HG02943 (cell line): ENCODE measurements at regions not wholly inside any gene's neighbourhood (a gene's known extent, or its start where the extent isn't known, plus 50 kb on each side); places are given as distances from the start of the nearest gene placed in this dataset.
"Not testable (repeated sequence)": the region's sequence is repeated elsewhere in the genome, so short reads cannot be mapped to it uniquely, and the experiment has no call there.

Experiments
- ATAC-seq: cut with Tn5 transposase; IDR thresholded peaks from one replicate; pipeline ENCODE4 v1.9.1; 2021; ENCODE audit warnings: mild to moderate bottlenecking, low read depth, moderate library complexity; ENCODE audit not compliant: unreplicated experiment

DNA sequence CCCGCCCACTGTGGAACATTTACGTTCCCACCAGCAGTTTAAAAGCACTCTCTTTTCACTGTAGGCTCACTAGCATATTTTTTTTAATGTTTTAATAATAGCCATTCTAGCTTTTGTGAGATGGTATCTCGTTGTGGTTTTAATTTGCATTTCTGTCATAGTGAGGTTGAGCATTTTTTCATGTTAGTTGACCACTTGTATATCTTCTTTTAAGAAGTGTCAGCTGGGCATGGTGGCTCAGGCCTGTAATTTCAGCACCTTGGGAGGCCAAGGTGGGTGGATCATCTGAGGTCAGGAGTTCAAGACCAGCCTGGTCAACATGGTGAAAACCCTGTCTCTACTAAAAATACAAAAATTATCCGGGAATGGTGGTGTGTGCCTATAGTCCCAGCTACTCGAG, 781.7 kb upstream of the SLIT2 start:
- ATAC-seq, result not testable (repeated sequence)

DNA sequence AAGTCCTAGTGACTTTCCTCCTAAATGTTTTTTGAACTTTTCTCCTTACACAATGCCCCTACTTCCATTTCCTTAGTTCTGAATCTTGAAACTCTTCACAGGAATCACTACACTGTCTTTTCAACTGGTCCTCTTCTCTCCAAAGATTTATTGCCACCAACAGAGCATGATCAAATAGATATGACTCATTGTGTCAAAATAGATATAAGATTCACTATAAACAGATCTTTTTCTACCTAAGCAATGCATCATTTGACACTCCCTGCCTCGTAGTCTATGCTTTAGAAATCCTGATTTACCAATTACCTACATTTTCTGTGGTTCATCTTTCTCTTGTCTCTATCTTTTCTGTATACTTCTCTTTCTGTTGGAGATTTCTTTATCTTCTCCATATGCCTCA, 789.6 kb upstream of the SLIT2 start:
- ATAC-seq, result no peak

DNA sequence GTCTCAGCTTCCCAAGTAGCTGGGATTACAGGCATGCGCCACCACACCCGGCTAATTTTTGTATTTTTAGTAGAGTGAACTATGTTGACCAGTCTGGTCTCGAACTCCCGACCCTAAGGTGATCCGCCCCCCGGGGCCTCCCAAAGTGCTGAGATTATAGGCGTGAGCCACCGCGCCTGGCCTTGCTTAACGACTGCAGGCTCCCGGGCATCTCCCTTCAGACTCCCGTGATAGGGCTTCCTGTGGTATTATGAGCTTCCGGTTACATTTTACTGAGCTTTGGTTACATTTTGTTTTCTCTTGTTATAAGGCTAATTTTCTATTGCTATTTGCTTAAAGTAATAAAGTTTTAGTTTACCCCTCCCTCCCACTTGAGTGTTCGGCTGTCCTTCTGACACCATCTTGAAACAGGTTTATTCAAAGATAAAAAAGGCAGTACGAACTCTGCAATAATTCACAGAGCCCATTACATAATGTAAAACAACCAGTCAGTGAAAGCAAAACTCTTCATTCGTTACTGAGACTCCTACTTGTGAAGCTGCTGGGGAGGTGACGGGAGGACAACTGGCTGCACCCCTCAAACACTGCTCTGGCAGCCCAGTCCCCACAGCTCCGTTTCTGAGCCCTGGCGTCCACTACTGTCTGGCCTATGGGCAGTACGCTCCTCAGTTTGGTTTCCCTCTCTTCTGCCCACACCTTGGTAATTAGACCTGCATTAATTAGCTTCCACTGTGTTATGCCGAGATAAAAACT, 795.7 kb upstream of the SLIT2 start:
- ATAC-seq, result no peak

DNA sequence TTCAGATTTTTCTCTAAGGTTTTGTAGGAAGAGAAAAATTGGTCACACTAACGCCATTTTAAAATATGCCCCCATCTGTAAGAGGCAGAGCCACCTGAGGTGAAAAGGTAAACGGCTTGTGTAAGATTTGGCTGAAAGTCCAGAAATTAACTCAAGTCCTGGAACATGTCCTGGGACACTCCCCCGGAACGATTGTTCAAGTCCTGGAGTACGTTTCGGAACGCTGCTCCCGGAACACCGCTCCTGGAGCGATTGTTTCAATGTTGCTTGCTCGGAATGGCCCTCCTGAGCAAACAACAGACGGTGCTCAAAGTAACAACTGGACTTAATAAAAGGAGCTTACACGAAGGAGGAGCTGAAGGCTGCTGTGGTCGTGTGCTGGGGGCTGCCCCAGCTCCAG, 796.5 kb upstream of the SLIT2 start:
- no peak for ATAC-seq

DNA sequence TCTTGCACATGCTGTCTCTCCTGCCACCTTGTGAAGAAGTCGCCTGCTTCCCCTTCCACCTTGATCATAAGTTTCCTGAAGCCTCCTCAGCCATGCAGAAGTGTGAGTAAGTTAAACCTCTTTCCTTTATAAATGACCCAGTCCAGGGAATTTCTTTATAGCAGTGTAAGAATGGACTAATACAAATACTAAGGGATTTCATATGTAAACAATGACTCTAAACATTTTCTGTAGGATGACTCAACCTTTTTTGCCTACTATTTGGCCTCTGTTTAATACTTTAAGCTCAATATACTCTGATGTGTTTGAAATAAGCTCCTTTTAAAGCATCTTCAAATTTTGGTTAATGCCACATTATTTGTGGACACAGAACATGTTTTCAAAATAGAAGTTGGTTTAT, 813.5 kb upstream of the SLIT2 start:
- ATAC-seq, result no peak

DNA sequence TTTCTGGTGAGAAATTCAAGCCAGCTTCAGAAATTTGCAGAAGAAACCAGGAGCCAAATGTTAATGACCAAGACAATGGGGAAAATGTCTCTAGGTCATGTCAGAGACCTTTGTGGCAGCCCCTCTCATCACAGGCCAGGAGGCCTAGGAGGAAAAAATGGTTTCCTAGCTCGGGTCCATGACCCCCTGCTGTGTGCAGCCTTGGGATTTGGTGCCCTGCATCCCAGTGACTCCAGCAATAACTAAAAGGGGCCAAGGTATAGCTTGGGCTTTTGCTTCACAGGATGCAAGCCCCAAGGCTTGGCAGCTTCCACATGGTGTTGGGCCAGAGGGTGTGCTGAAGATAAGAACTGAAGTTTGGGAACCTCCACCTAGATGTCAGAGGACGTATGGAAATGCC, 814.7 kb upstream of the SLIT2 start:
- ATAC-seq, result no peak

DNA sequence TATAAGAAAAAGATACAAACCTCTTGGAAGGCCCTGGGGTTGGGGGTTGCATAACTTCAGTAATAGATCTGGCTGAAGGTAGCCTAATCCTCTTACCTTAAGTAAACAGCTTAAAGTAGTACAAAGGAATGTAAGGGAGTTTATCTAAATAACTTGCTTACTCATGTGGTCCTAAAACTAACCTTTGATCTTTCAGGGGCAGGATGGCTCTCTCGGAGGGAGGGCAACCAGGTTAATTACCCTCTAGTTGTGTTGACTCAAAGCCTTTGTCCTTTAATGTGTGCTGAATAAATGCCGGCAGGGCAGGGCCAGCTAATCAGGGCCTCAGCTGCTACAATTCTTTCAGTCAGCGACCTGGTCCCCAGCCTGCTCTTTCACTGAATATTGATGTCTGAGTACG, 822.0 kb upstream of the SLIT2 start:
- ATAC-seq, result no peak

DNA sequence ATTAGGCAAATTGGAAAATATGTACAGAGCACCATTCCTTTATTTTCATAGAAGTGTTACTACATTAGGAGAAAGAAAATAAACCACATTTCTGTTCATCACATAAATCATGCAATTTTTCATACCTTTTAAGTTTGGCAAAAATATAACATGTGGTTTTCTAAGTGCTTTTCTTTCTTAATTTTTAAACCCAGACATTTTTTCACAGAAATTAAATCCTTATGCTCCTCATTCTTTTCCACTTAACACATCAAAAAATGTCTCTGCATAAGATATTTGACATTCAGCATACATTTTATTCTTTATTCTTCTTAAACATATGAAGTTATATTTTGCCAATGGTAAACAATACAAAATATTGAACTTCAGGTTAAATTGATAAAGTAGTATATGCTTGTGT, 826.6 kb upstream of the SLIT2 start:
- ATAC-seq, result no peak

DNA sequence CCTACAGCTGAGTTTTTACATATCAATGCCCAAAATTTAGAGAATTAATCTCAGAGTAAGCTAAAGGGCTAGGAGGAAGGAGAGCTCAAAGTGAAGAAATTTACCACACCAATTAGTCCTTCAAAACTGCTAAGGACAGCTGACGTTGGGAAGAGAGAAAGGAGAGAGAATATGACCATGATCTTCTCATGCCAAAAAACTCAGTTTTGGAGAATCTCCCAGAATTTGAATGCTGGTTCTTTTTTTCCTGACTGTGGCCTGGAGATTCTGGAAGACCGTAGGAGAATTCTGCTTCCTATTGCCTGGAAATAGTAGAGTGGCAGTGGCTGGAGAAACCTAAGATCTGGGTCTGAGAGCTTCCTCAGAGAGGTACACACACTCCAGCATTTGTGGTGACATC, 834.4 kb upstream of the SLIT2 start:
- ATAC-seq, result no peak

DNA sequence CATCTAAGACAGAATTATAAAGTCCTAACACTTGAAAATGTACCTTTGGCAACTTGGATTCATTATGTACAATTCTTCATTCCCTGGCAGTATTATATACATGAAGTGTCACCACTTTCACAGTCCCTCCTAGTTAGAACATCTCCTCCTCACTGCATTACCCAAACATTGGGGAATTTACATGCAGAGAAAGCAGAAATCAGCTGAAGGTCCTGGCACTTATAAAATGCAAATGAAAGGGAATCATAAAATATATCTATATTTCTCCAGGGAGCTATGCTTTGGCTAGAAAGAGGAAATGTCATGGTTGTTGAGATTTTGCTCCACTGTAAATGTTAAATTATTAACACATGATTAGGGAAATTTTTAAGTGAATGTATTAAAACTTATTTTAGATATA, 835.6 kb upstream of the SLIT2 start:
- no peak for ATAC-seq

DNA sequence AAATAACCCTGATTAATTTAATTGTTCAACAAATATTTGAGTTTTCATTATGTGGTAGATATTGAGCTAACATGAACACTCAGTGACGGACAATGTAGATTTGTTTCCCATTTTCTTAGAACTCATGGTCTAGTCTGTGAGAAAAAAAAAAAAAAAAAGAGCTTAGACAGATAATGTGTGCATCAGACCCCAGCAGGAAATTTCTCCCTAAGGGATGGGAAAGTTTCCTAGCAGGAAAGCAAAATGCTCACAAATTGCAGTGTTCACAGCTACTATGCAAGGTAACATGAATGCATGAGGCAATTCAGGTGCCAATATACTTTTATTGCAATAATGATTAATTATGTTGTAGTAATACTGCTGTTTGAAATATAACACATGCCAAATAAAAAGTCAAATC, 843.2 kb upstream of the SLIT2 start:
- ATAC-seq, result no peak

DNA sequence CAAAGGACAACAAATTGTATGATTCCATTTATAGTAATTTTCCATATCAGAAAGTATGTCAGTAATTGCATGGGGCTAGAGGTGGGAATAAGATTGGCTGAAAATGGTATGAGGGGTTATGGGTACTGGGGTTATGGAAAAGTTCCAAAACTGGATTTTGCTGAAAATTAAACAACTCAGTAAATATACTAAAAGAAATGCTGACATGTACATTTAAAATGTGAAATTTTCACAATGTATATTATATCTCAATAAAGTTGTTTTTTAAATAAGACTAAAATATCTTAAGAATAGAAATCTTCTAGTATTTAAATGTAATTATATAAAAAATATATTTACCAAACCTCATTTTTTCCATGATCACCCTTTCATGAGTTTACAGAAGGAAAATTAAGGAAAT, 844.9 kb upstream of the SLIT2 start:
- ATAC-seq, result no peak

DNA sequence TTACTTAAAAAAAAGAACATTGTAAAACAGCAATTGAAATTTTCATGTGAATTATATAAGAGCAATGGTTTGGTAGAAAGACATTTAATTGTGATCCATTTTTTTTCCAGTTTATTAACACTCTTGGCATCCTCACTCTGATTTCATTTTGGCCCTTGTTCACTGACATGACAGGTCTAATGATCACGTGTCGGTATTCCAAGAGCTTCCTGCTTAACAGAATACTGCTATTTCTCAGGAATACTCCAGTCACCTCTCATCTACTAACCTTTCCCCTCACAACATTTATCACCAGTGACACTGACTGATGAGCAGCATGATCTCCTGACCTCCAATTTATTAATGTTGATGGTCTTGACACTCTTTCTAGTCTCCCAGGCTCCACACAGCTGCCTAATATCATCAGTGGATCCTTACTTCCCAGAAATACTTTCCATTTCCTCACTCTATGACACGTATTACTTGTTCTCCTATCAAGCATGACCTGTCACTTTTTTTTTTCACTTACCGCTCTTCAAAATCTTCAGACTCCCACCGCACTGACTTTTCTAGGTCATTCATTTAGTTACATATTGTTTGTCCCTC, 847.8 kb upstream of the SLIT2 start:
- ATAC-seq, result no peak

DNA sequence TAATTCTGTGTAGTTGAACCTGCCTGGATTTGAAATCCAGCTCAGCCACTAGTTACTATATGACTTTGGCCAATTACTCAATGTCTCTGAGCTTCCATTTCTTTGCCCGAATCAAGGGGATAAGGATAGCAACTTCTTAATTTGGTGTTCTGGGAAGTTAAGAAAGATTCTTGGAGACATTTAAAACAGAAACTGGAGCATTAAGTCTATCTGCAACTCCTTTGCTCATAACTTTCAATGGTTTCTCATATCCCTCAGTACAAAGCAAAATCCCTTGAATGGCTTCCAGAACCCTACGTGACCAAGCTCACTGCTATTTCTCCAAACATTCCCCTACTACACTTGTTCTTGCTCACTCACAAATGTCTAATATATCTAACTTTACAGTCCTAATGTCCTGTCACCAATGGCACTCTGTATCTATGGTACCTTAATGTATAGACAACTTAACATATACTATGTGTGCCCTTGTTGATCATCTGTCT, 849.1 kb upstream of the SLIT2 start:
- no peak for ATAC-seq

DNA sequence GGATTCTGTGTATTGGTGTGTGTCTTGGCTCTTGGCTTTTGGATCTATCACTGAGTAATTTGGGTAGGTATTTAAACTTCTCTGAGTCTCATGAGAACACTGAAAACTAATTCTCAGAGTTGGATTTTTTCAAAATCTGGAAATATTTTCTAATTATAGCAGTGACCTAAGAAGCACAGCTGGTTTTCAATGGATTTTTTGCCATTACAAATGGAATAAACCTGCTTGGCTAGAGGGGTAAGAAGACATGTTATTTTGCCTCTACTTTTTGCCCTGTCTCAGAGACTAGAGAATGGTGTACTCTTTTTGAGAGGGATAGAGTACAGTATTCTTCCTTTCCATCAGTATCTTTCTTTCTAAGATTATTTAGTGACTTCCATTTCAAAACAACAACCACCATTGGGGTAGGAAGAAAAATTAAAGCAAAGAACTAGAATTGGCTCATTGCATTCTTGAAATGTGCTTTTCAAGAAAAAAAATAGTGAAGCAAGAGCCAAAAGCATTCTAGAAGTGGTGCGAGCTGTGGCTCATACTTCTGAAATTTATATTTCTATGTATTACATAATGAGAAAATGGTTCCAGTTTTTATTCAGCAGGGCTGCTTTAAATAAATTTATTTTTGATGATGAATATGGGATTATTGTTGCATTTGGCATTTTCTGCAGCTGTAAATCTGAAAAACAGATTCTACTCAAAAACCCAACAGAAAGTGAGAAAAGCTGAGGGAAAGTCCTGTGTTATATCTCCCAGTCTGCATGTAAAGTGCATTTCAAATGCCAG, 850.2 kb upstream of the SLIT2 start:
- no peak for ATAC-seq

DNA sequence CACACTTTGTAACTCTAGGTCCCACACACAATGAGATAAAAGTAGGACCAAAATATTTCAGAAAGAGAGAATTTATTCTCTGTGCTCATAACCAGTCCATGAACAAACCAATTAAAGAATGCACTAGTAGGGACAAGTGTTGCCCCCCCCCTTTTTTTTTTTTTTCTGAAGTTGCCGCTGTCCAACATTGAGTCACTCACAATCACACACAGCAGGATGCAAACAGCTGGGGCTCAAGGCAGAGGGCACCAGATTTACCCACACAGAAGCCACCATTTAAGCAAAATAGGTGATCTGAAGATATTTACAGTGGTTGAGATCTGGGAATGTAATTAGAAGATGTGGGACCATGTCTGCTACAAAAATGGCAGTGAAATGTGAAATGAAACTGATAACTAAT, 850.9 kb upstream of the SLIT2 start:
- no peak for ATAC-seq

DNA sequence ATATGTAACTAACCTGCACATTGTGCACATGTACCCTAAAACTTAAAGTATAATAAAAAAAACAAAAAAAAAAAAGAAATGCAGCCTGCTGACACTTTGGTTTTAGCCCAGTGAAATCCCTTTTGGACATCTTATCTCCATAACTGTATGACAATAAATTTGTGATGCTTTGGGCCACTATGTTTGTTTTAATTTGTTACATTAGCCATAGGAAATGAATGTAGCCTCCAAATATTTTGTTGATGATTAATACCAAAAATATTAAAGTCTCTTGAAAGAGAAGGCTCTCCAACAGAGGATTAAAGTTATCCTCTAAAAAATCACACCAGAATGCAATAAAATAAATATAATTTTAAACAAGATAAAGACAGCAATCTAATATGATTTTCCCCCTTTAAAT, 852.7 kb upstream of the SLIT2 start:
- ATAC-seq, result no peak

DNA sequence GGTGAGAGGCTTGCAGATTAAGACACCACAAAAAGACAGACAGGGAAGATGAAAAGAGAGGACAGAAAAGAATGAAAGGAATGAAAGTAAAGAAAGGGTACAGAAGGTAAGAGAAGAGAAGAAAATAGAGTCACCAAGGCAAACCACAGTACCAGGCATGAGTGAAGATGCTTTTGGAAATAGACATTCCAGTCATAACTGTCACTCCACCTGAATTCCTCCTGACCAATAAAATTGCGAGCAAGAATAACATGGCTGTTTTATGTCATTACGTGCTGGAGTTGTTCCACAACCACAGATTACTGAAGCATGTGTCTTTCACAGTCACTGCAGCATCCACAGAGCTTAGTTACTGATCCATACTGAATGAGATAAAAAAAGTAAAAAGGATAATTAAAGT, 864.9 kb upstream of the SLIT2 start:
- no peak for ATAC-seq

DNA sequence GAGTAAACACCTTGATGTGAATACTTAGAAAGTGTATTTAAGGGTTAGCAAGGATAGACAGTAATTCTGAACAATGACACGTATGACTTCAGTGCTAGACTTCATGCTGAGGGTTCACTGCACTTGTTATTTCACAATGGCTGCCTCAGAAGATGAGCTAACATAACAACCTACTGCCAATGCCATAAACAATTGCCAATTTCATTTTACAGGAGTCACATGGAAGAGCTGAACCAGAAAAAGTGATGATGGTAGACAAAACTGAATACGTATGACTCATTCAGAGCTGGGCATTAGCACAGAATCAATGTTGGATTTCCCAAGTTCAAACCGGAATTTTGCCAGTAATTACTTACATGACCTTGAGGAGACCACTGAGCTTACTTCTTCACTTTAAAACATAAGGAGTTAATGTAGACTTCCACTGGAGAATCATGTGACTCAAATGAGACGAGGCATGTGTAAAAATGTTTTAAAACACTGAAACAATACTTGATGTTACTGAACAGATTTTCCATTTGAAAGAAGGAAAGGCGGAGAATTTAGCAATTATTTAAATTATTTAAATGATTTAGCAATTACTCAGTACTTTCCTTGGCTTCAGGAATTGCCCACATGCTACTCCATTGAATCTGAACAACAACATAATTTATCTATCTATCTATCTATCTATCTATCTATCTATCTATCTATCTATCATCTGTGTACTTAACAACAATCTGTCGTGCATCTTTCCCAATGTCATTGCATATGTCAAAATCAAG, 868.5 kb upstream of the SLIT2 start:
- ATAC-seq, result no peak

DNA sequence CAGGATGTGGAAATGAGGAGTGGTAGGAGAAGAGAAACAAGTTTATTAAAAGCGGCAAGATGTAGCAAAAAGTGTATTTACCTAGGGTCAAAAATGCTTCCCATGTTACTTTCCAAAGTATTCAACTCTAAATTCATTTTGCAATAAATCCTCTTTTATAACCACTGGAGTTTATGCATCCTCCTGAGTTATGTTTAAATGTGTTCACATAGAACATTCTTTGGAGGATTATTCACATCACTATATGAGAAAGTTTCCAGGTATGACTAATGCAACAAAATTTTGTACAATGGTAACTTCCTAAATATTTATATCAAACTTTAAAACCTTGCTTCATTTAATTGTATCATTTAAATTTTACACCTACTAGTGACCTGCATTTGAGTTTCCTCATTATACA, 870.6 kb upstream of the SLIT2 start:
- ATAC-seq, result no peak

DNA sequence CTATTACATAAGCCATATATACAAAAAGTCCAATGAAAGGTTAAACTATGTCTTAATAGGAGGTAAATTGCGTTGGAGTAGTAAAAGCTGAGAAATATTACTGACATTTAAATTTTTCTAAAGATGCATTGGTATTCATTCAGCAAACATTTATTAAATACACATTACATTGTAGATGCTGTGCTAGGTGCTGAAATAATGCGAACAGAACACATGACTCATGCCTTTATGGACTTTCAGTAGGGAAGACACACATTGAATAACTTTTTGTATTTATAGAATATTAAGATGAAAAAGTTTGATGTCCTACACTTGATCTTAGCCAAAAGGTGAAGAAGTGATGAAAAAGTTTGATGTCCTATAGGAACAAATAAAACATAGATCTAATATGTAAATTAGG, 871.1 kb upstream of the SLIT2 start:
- ATAC-seq, result no peak
